Astrocyte (in vitro differentiated cells and primary cell): ENCODE measurements at regions not wholly inside any gene's neighbourhood (a gene's known extent, or its start where the extent isn't known, plus 50 kb on each side); places are given as distances from the start of the nearest gene placed in this dataset.

Source experiments
- DNase-seq: peaks from one replicate; pipeline ENCODE4 v3.0.0-alpha.2; 2010; ENCODE audit warnings: low read depth
- FAIRE-seq: peaks from 2 replicates; lab custom pipeline; 2011; peaks lifted over from hg19 to GRCh38; lab: Jason Lieb, UNC
- H2AFZ ChIP-seq: 2 replicates; pipeline ENCODE4 v1.6.0; 2012; ENCODE audit warnings: low read depth, low read length, inconsistent platforms
- H3K27ac ChIP-seq: 2 replicates; pipeline ENCODE4 v1.5.1; 2011; ENCODE audit warnings: low read depth, low read length, inconsistent platforms
- H3K27me3 ChIP-seq: 2 replicates; pipeline ENCODE4 v1.6.0; 2011; ENCODE audit warnings: low read length, inconsistent platforms; ENCODE audit not compliant: insufficient read depth
- H3K36me3 ChIP-seq: 2 replicates; pipeline ENCODE4 v1.5.1; 2011; ENCODE audit warnings: low read length, inconsistent platforms; ENCODE audit not compliant: insufficient read depth
- H3K4me1 ChIP-seq: 2 replicates; pipeline ENCODE4 v1.5.1; 2011; ENCODE audit warnings: low read length, inconsistent platforms; ENCODE audit not compliant: insufficient read depth
- H3K4me2 ChIP-seq: 2 replicates; pipeline ENCODE4 v1.6.0; 2012; ENCODE audit warnings: low read length, inconsistent platforms
- H3K4me3 ChIP-seq: 2 replicates; pipeline ENCODE4 v1.5.1; 2011; ENCODE audit warnings: low read depth, mild to moderate bottlenecking, low read length, inconsistent platforms; ENCODE audit not compliant: insufficient read depth
- H3K79me2 ChIP-seq: 2 replicates; pipeline ENCODE4 v1.6.0; 2012; ENCODE audit warnings: mild to moderate bottlenecking, low read length, inconsistent platforms; ENCODE audit not compliant: insufficient read depth
- H3K9ac ChIP-seq: 2 replicates; pipeline ENCODE4 v1.6.0; 2012; ENCODE audit warnings: mild to moderate bottlenecking, low read length, inconsistent platforms
- H3K9me3 ChIP-seq: 2 replicates; pipeline ENCODE4 v1.5.1; 2012; ENCODE audit warnings: low read depth, mild to moderate bottlenecking, low read length, inconsistent platforms; ENCODE audit not compliant: insufficient read depth
- H4K20me1 ChIP-seq: 2 replicates; pipeline ENCODE4 v1.6.0; 2012; ENCODE audit warnings: low read length, inconsistent platforms; ENCODE audit not compliant: insufficient read depth
- H3K27ac Mint-ChIP-seq: one replicate; pipeline ENCODE4 v1.8.0; 2021; ENCODE audit warnings: mild to moderate bottlenecking, mixed read lengths; ENCODE audit not compliant: unreplicated experiment
- H3K27me3 Mint-ChIP-seq: one replicate; pipeline ENCODE4 v1.8.0; 2021; ENCODE audit warnings: low read depth, mixed read lengths; ENCODE audit not compliant: unreplicated experiment
- H3K36me3 Mint-ChIP-seq: one replicate; pipeline ENCODE4 v1.8.0; 2021; ENCODE audit warnings: low read depth, mixed read lengths; ENCODE audit not compliant: unreplicated experiment
- H3K4me1 Mint-ChIP-seq: one replicate; pipeline ENCODE4 v1.8.0; 2021; ENCODE audit warnings: low read depth, mixed read lengths; ENCODE audit not compliant: unreplicated experiment
- H3K4me3 Mint-ChIP-seq: one replicate; pipeline ENCODE4 v1.8.0; 2021; ENCODE audit warnings: mild to moderate bottlenecking, moderate library complexity, mixed read lengths; ENCODE audit not compliant: unreplicated experiment
- H3K9me3 Mint-ChIP-seq: one replicate; pipeline ENCODE4 v1.8.0; 2021; ENCODE audit warnings: mild to moderate bottlenecking, mixed read lengths; ENCODE audit not compliant: unreplicated experiment
- EZH2 ChIP-seq: IDR thresholded peaks from 2 replicates; pipeline ENCODE4 v1.6.1; 2012; ENCODE audit warnings: mild to moderate bottlenecking, low read length, inconsistent platforms; ENCODE audit not compliant: insufficient read depth
- TF ChIP-seq, protein P1 (sequence below): IDR thresholded peaks from 2 replicates; pipeline ENCODE4 v1.5.1; 2011; ENCODE audit warnings: low read depth, mild to moderate bottlenecking, inconsistent platforms, low read length, moderate library complexity; ENCODE audit not compliant: insufficient read depth

DNA sequence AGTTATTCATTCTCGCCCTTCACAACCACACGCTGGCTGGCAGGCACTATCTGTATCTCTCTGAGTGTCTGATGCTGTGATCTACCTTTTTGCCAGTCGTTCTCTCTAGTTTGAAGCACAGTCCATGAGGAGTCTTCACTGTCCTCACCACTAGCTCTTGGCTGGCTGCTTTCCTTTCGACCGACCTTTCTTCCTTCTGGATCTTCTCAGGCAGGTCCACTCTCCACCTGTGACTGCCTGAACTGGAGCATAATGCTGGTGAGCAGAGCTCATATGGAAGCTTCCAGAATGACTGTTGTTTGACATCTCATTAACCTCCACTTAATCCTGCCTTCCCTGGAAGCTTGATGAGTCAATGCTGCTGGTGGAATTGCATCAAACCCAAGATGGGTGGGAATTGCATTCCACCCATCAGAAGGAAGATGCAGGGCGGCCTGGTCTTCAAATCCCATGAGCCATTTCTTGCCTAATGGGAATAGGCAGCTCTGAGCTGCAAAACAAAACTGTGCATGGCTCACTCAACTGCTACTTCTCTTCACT lies 283.5 kb upstream of the HDAC4 start:
- H3K9me3 ChIP-seq, result no peaks in the 10 kb centered on the region
- H4K20me1 ChIP-seq, result no peaks in the 10 kb centered on the region
- no peak overlapping the region for H3K4me3 Mint-ChIP-seq
- TF ChIP-seq, protein P1, sequence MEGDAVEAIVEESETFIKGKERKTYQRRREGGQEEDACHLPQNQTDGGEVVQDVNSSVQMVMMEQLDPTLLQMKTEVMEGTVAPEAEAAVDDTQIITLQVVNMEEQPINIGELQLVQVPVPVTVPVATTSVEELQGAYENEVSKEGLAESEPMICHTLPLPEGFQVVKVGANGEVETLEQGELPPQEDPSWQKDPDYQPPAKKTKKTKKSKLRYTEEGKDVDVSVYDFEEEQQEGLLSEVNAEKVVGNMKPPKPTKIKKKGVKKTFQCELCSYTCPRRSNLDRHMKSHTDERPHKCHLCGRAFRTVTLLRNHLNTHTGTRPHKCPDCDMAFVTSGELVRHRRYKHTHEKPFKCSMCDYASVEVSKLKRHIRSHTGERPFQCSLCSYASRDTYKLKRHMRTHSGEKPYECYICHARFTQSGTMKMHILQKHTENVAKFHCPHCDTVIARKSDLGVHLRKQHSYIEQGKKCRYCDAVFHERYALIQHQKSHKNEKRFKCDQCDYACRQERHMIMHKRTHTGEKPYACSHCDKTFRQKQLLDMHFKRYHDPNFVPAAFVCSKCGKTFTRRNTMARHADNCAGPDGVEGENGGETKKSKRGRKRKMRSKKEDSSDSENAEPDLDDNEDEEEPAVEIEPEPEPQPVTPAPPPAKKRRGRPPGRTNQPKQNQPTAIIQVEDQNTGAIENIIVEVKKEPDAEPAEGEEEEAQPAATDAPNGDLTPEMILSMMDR, result no peak
- TF ChIP-seq EZH2, result no peak
- DNase-seq, result no peak
- no peaks in the 10 kb centered on the region for H3K79me2 ChIP-seq
- H3K36me3 ChIP-seq, result no peaks in the 10 kb centered on the region
- H3K9me3 Mint-ChIP-seq, result peaks cover 5% of the 10 kb centered on the region
- no peak overlapping the region for H3K4me3 ChIP-seq
- no peak overlapping the region for H3K27ac Mint-ChIP-seq
- H2AFZ ChIP-seq, result no peak overlapping the region
- no peaks in the 10 kb centered on the region for H3K27me3 ChIP-seq
- no peaks in the 10 kb centered on the region for H3K4me1 ChIP-seq
- no peak overlapping the region for H3K27ac ChIP-seq
- no peaks in the 10 kb centered on the region for H3K4me1 Mint-ChIP-seq
- H3K36me3 Mint-ChIP-seq, result no peaks in the 10 kb centered on the region
- no peak for FAIRE-seq
- H3K27me3 Mint-ChIP-seq, result peaks cover 53% of the 10 kb centered on the region
- H3K9ac ChIP-seq, result no peak overlapping the region
- H3K4me2 ChIP-seq, result no peak overlapping the region

DNA sequence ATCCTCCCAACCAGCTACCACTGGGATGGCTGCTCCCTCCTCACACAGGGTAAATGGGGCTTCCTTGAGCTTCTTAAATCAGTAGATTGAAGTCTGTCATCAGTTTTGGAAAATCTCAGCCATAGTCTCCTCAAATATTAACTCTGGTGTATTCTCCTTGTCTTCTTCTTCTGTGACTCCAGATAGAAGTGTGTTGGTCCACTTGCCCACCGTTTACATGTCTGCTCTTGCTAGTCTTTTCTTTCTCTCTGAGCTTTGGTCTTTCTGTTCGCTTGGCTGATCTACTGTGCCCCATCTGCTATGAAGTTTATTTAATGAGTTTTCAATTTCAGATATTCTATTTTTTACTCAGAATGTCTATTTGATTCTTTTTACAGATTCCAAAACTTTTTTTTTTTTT lies 281.7 kb upstream of the HDAC4 start:
- Histone ChIP-seq H3K79me2 (no peaks in the 10 kb centered on the region), H3K9me3 (no peaks in the 10 kb centered on the region), H3K4me1 (no peaks in the 10 kb centered on the region), H3K27ac (no peak overlapping the region), H2AFZ (no peak overlapping the region), H3K4me3 (no peak overlapping the region), H3K9ac (no peak overlapping the region), H3K27me3 (no peaks in the 10 kb centered on the region), H4K20me1 (no peaks in the 10 kb centered on the region), H3K36me3 (no peaks in the 10 kb centered on the region), H3K4me2 (no peak overlapping the region)
- Mint-ChIP-seq H3K27ac (no peak overlapping the region), H3K9me3 (peaks cover 5% of the 10 kb centered on the region), H3K36me3 (no peaks in the 10 kb centered on the region), H3K4me1 (no peaks in the 10 kb centered on the region), H3K4me3 (no peak overlapping the region), H3K27me3 (peaks cover 55% of the 10 kb centered on the region)
- DNase-seq, result no peak
- no peak for TF ChIP-seq EZH2
- TF ChIP-seq, protein P1, result no peak
- FAIRE-seq, result no peak

DNA sequence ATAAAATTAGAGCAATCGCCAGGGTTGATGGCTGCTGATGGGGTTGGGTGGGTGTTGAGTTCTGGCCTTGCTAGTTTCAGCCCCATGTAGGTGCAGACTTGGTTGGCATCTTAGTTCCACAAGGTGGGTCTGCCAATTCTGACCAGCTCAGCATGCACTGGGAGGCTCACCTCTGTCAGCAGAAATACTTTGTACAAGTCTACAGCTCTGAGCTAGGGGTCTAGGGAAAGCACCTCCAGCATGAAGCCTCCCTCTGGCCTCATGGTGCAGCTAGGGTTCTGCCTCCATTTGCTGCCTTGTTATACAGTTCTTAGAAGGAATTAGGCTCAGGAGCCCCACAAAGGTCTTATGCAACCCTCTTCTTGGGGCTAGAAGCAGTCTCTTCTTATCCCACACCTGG lies 278.9 kb upstream of the HDAC4 start:
- H3K4me3 Mint-ChIP-seq, result no peak overlapping the region
- H3K9me3 Mint-ChIP-seq, result peaks cover 3% of the 10 kb centered on the region
- H3K27ac ChIP-seq, result no peak overlapping the region

More for the DNA sequence above, 278.9 kb upstream of the HDAC4 start:
- no peak overlapping the region for H3K9ac ChIP-seq
- FAIRE-seq (no peak), DNase-seq (no peak)
- Mint-ChIP-seq H3K27me3 (peaks cover 45% of the 10 kb centered on the region), H3K4me1 (no peaks in the 10 kb centered on the region), H3K36me3 (no peaks in the 10 kb centered on the region), H3K27ac (no peak overlapping the region)
- no peaks in the 10 kb centered on the region for H3K36me3 ChIP-seq
- H3K27me3 ChIP-seq, result no peaks in the 10 kb centered on the region
- no peaks in the 10 kb centered on the region for H3K4me1 ChIP-seq
- no peak for TF ChIP-seq EZH2
- TF ChIP-seq, protein P1, result no peak
- H3K9me3 ChIP-seq, result no peaks in the 10 kb centered on the region
- no peaks in the 10 kb centered on the region for H3K79me2 ChIP-seq
- H2AFZ ChIP-seq, result no peak overlapping the region
- H3K4me2 ChIP-seq, result no peak overlapping the region
- no peak overlapping the region for H3K4me3 ChIP-seq
- no peaks in the 10 kb centered on the region for H4K20me1 ChIP-seq
